ENCODE measurements at regions not wholly inside any gene's neighbourhood (a gene's known extent, or its start where the extent isn't known, plus 50 kb on each side); places are given as distances from the start of the nearest gene placed in this dataset.
"Not testable (repeated sequence)": the region's sequence is repeated elsewhere in the genome, so short reads cannot be mapped to it uniquely, and the experiment has no call there.

DNA sequence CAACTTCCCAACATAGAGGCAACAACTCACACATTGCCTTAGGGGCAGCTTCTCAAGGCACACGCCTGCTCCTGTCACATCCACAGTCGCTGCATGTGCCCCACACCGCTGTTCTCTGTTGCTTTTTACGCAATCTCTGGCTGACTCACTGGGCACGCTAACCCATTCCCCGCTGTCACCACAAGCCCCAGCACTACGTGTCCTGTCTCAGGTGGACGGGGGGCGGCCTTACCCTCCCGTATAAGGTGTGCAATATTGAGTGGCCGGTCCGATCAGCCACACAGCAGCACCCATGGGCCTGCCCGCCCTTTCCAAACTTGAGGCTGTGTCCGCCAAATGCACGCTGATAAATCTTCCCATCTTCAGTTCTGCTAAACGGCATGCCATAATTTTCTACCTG, 75.5 kb upstream of the TNK2 start:
- TF ChIP-seq, protein P1, sequence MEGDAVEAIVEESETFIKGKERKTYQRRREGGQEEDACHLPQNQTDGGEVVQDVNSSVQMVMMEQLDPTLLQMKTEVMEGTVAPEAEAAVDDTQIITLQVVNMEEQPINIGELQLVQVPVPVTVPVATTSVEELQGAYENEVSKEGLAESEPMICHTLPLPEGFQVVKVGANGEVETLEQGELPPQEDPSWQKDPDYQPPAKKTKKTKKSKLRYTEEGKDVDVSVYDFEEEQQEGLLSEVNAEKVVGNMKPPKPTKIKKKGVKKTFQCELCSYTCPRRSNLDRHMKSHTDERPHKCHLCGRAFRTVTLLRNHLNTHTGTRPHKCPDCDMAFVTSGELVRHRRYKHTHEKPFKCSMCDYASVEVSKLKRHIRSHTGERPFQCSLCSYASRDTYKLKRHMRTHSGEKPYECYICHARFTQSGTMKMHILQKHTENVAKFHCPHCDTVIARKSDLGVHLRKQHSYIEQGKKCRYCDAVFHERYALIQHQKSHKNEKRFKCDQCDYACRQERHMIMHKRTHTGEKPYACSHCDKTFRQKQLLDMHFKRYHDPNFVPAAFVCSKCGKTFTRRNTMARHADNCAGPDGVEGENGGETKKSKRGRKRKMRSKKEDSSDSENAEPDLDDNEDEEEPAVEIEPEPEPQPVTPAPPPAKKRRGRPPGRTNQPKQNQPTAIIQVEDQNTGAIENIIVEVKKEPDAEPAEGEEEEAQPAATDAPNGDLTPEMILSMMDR (conservative IDR thresholded peaks at IDR 0.05 in 1 of 2, IDR thresholded peaks at IDR 0.05 in 1 of 2; ENCODE audit: low read depth in 1 of 2, low read length in 2 of 2), result not testable (repeated sequence)
- TF ChIP-seq EZH2 (IDR thresholded peaks at IDR 0.05; ENCODE audit: low read length, missing control alignments), result not testable (repeated sequence)

Data from fibroblast of lung (primary cell).